H54 (cell line): ENCODE measurements at regions not wholly inside any gene's neighbourhood (a gene's known extent, or its start where the extent isn't known, plus 50 kb on each side); places are given as distances from the start of the nearest gene placed in this dataset.

ENCODE experiments used
- DNase-seq: peaks from one replicate; pipeline ENCODE4 v3.0.0; 2011; ENCODE audit warnings: low spot score, mixed read lengths; ENCODE audit not compliant: insufficient read length
- FAIRE-seq: peaks from 3 replicates; lab custom pipeline; 2011; peaks lifted over from hg19 to GRCh38; lab: Jason Lieb, UNC
- POLR2A ChIP-seq: IDR thresholded peaks from 2 replicates; pipeline ENCODE4 v1.6.1; 2011; ENCODE audit warnings: low read depth, mild to moderate bottlenecking, low read length

DNA sequence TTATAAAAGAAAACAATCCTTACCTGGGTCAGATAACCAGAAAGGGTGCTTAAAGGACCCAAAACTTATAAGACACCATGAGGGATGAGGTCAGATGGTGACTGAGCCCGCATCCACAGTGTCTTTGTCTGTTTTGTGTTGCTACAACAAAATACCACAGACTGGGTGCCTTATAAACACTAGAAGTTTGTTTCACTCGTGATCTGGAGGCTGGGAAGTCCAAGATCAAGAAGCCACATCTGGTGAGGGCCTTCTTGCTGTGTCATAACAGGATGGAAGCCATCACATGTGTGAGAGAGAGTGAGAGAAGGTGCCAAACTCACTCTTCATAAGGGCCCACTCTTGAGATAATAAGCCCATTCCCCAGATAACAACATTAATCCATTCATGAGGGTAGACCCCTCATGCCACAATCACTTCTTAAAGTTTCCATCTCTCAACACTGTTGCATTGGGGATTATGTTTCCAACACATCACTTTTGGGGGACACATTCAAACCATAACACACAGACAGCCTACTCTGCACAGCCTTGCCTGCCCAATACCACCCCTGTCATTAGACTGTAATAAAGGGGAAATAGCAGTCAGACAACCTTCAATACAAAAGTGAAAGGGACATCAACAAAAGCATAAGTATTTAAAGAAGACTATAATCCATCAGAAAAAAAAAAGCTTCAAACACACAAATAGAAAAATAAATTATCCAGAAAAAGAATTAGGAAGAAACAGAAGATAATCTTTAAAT lies 249.8 kb downstream of the ANAPC1 start:
- no peak for FAIRE-seq
- DNase-seq, result no peak
- TF ChIP-seq POLR2A, result no peak

GRCh38 chr2:111634995-111635538 lies 248.9 kb downstream of the ANAPC1 start:
- FAIRE-seq (no peak), DNase-seq (no peak)
- TF ChIP-seq POLR2A, result no peak

GRCh38 chr2:111636905-111637304 lies 247.1 kb downstream of the ANAPC1 start:
- no peak for DNase-seq
- FAIRE-seq, result no peak
- no peak for TF ChIP-seq POLR2A

DNA sequence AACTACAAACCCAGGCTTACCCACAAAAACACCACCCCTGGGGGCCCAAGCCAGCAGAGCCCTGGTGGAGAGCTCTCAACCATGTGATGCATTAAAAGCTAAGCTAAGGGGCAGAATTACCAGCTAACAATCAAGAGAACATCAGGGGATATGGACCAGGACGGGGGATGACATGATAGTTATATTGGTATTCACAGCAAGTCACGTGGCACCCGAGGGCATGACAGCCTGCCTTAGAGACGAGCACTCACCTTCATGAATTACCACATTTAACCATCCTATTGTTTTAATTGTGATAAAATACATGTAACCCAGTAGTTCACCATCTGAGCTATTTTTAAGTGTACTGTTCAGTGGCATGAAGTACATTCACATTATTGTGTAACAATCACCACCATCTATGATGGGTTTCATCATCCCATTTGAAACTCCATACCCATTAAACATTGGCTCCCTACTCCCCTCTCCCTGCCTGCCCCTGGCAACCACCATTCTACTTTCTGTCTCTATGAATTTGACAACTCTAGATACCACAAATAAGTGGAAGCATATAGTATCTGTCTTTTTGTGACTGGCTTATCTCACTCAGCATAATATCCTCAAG lies 245.6 kb downstream of the ANAPC1 start:
- no peak for FAIRE-seq
- no peak for TF ChIP-seq POLR2A
- no peak for DNase-seq

GRCh38 chr2:111640480-111640879 lies 243.5 kb downstream of the ANAPC1 start:
- TF ChIP-seq POLR2A, result no peak
- DNase-seq (no peak), FAIRE-seq (no peak)

- FAIRE-seq (no peak), DNase-seq (no peak)
- no peak for TF ChIP-seq POLR2A
Observed at GRCh38 chr2:111642586-111643327, 241.2 kb downstream of the ANAPC1 start.

DNA sequence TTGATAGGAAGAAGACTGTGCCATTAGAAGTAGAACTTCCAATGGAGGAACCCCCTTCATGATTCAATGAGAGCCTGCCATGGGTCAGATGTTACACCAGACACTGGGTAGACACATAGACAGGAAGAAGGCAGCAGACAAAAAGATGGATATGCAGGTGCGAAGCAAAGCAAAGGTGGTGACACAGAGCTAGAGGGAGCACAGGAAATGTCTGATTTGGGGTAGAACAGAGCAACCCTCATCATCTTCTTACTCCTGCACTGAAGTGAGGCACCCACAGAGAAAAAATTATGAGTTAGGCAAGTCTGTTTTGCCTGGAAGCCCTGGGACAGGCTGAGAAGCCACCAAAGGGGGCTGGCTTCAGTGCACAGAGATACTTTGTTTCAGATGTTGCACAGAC lies 240.2 kb downstream of the ANAPC1 start:
- TF ChIP-seq POLR2A, result no peak
- FAIRE-seq, result no peak
- DNase-seq, result no peak

DNA sequence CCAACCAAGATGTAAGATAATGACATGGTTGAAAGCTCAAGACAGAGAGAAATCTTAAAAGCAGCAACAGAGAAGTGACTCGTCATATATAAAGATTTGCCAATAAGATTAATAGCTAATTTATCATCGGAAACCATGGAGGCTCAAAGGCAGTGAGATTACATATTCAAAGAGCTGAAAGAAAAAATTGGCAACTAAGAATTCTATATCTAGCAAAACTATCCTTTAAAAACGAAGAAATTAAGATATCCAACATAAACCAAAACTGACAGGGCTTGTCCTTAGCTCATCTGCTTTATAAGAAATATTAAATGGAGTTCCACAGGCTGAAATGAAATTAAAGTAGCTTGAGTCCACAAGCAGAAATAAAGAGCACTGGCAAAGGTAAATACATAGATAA lies 236.6 kb downstream of the ANAPC1 start:
- no peak for TF ChIP-seq POLR2A
- FAIRE-seq (no peak), DNase-seq (no peak)

DNA sequence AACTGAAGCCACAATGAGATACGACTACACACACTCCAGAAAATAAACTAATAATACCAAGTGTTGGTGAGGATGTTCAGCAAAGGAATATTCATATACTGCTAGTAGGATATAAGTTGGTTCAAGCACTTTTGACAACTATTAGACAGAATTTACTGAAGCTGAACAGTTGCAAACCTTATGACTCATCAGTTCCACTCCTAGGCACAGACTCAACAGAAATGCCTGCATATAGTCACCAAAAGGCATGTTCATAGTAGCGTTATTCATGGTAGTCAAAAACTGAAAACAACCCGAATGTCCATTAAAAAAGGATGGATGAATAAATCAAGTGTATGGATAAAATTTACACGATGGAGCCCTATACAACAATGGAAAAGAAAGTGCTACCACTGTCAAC lies 232.0 kb downstream of the ANAPC1 start:
- no peak for FAIRE-seq
- DNase-seq, result no peak
- TF ChIP-seq POLR2A, result no peak

DNA sequence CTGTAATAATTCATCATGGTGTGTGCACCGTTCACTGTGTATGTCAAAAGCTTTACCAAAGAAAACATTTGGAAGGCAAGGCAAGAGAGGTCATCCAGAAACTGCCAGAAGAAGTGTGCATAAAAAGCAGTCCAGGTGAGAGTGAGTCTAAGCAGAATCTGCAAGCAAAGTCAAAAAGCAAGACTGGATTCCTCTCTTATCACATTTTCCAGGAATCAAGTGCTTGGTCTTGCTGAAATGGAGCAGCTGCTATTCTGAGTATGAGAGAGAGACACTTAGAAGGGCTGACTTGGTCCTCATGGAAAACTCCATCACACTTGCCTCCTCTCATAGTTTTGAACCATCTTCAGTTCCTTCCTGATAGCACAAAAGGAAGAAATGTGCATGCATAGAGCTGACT lies 231.3 kb downstream of the ANAPC1 start:
- DNase-seq (no peak), FAIRE-seq (no peak)
- no peak for TF ChIP-seq POLR2A

- FAIRE-seq, result no peak
- TF ChIP-seq POLR2A, result no peak
- DNase-seq, result no peak
Observed at GRCh38 chr2:111653103-111653624, 230.8 kb downstream of the ANAPC1 start.

DNA sequence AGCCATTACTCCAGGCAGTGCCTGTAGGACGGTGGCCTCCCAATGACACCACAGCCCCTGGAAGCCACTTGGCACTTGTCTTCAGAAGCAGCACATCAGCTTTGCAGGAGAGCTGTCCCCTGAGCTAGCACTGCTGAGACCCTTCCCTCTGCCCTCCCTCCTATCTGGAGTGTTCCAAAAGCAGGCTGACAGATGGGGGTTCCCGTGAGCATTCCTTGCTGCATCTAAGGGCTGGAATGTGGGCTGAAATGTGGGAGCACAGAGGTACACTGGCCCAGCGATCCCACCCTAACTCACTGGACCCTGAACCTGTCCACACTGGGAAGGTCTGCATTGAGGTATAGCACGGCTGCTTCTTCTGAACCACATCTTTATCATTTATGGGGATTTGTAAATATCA lies 230.1 kb downstream of the ANAPC1 start:
- DNase-seq (no peak), FAIRE-seq (no peak)
- TF ChIP-seq POLR2A, result no peak

- no peak for TF ChIP-seq POLR2A
- FAIRE-seq, result no peak
- DNase-seq, result no peak
Observed at GRCh38 chr2:111654829-111655228, 229.2 kb downstream of the ANAPC1 start.

DNA sequence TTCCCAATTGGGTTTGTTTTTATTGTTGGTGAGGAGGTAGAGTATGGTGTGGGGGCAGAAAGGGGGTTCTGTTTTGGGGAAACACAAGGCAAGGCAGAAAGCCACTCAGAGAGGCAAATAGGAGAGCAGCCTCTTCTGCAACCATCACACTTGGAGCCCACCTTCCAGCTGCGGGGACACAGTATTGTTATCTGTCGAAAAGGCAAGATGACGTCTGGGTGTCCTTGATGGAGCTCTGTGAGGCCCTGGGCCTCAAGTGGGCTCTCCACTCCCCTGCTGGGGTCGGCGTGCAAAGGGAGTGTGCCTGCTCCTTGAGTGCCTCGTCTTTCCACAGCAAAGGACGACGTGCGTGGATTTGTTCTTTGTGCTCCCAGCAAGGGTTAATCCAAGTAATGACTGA lies 227.6 kb downstream of the ANAPC1 start:
- FAIRE-seq (no peak), DNase-seq (no peak)
- TF ChIP-seq POLR2A, result no peak
